ENCODE measurements at regions not wholly inside any gene's neighbourhood (a gene's known extent, or its start where the extent isn't known, plus 50 kb on each side); places are given as distances from the start of the nearest gene placed in this dataset.

DNA sequence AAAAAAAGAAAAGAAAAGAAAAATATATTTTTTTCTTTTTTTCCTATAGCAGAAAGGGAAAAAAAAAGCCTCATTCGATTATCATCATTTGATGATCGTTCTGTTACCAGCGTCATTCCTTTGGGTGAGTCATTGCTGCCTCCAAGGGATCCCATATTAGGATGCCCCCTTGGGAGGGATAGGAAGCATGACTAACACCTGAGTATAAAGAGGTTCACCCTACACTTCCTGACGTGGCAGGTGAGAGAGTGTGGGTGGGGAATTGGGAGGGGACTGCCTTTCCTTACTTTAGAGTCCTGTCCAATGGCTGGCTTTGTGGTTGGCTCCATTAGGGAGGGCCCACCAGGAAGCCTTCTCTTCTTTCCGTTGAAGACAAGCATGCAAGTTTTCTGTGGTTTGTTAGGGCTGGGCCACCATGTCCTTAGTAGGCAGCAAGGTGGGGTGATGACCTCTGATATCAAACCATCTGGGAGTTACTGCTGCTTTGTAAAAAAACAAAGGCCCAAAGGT is 56.1 kb upstream of the FUT8 start:
- TF ChIP-seq POLR2A (IDR thresholded peaks at IDR 0.05; ENCODE audit: low read depth, low read length): no peak
- no peak for TF ChIP-seq TAF1 (IDR thresholded peaks at IDR 0.05; ENCODE audit: low read depth, low read length)
- TF ChIP-seq POLR2AphosphoS5 (IDR thresholded peaks at IDR 0.05; ENCODE audit: low read depth, low read length): no peak

All from GM12891 (cell line).